PC-9 (cell line): ENCODE measurements at regions not wholly inside any gene's neighbourhood (a gene's known extent, or its start where the extent isn't known, plus 50 kb on each side); places are given as distances from the start of the nearest gene placed in this dataset.

Source experiments
- CTCF ChIP-seq: fragments of 200-600 bp; sonication (generic); conservative IDR thresholded peaks from 2 replicates; pipeline ENCODE4 v1.6.1; 2017; ENCODE audit warnings: mixed run types, antibody characterized with exemption, mild to moderate bottlenecking, moderate library complexity
- EZH2 ChIP-seq: fragments of 200-600 bp; sonication (generic); IDR thresholded peaks from 2 replicates; pipeline ENCODE4 v1.8.0; 2017; ENCODE audit warnings: antibody characterized with exemption, low read depth

- TF ChIP-seq EZH2: no peak
- TF ChIP-seq CTCF: no peak
Observed at GRCh38 chr2:45312275-45312674, 298.8 kb downstream of the SRBD1 start.
